ENCODE measurements at regions not wholly inside any gene's neighbourhood (a gene's known extent, or its start where the extent isn't known, plus 50 kb on each side); places are given as distances from the start of the nearest gene placed in this dataset.

DNA sequence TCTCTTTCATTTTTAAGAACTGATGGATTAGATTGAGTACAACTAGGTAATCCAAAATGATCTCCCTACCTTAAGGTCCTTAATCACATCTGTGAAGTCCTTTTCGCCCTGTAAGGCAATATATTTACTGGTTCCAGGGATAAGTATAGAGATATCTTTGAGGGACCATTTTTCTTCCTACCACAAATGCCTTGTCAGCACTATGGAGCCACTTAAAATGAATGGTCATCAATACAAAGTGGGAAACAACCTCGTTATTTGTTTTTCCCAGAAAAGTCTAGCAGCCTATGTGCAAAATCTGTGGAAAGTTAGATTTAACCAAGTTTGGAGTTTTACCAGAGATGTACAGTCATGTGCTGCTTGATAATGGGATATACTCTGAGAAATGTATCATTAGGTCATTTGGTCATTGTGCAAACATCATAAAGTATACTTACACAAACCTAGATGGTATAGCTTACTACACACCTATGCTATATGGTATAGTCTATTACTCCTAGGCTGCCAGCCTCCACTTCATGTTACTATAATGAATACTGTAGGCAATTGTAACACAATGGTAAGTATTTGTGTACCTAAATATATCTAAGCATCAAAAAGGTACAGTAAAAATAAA is 366.2 kb upstream of the TMEM229A start:
- TF ChIP-seq, protein P1, sequence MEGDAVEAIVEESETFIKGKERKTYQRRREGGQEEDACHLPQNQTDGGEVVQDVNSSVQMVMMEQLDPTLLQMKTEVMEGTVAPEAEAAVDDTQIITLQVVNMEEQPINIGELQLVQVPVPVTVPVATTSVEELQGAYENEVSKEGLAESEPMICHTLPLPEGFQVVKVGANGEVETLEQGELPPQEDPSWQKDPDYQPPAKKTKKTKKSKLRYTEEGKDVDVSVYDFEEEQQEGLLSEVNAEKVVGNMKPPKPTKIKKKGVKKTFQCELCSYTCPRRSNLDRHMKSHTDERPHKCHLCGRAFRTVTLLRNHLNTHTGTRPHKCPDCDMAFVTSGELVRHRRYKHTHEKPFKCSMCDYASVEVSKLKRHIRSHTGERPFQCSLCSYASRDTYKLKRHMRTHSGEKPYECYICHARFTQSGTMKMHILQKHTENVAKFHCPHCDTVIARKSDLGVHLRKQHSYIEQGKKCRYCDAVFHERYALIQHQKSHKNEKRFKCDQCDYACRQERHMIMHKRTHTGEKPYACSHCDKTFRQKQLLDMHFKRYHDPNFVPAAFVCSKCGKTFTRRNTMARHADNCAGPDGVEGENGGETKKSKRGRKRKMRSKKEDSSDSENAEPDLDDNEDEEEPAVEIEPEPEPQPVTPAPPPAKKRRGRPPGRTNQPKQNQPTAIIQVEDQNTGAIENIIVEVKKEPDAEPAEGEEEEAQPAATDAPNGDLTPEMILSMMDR (IDR thresholded peaks at IDR 0.05; ENCODE audit: insufficient read depth, low read length, poor library complexity, severe bottlenecking) = no peak
- no peak for TF ChIP-seq EZH2phosphoT487 (conservative IDR thresholded peaks at IDR 0.05; ENCODE audit: low read length)

Data from SU-DHL-6 (cell line).